Subcutaneous abdominal adipose tissue (tissue), 5 donors: ENCODE measurements at regions not wholly inside any gene's neighbourhood (a gene's known extent, or its start where the extent isn't known, plus 50 kb on each side); places are given as distances from the start of the nearest gene placed in this dataset.
A peak's percentile ranks its signal among the peaks of the same experiment; 100 is the strongest.

Experiments used
- H3K27ac ChIP-seq: one replicate; pipeline ENCODE4 v1.7.0; 2013; ENCODE audit warnings: low read depth, mild to moderate bottlenecking, inconsistent platforms, low read length, moderate library complexity
- H3K27me3 ChIP-seq, 5 donors: one replicate each; pipeline ENCODE4 v1.7.0; 2013; ENCODE audit warnings: low read length in 5 of 5, inconsistent platforms in 1 of 5; ENCODE audit not compliant: control insufficient read depth in 5 of 5, insufficient read depth in 4 of 5
- H3K36me3 ChIP-seq, 5 donors: one replicate each; pipeline ENCODE4 v1.7.0; 2013; ENCODE audit warnings: low read length in 5 of 5; ENCODE audit not compliant: control insufficient read depth in 5 of 5, insufficient read depth in 5 of 5
- H3K4me1 ChIP-seq, 5 donors: one replicate each; pipeline ENCODE4 v1.7.0; 2013; ENCODE audit warnings: low read length in 5 of 5, mild to moderate bottlenecking in 3 of 5, moderate library complexity in 1 of 5; ENCODE audit not compliant: control insufficient read depth in 5 of 5, insufficient read depth in 5 of 5
- H3K4me3 ChIP-seq, 5 donors: one replicate each; pipeline ENCODE4 v1.7.0; 2013; ENCODE audit warnings: low read length in 5 of 5, low read depth in 1 of 5
- H3K9ac ChIP-seq, 5 donors: one replicate each; pipeline ENCODE4 v1.7.0; 2013; ENCODE audit warnings: low read length in 5 of 5, mild to moderate bottlenecking in 4 of 5, moderate library complexity in 3 of 5
- H3K9me3 ChIP-seq, 5 donors: one replicate each; pipeline ENCODE4 v1.7.0; 2013; ENCODE audit warnings: low read length in 5 of 5; ENCODE audit not compliant: control insufficient read depth in 5 of 5
- donor health status: healthy.
- donor health status: healthy.
- donor health status: healthy.
- donor health status: healthy.
- donor health status: healthy.

DNA sequence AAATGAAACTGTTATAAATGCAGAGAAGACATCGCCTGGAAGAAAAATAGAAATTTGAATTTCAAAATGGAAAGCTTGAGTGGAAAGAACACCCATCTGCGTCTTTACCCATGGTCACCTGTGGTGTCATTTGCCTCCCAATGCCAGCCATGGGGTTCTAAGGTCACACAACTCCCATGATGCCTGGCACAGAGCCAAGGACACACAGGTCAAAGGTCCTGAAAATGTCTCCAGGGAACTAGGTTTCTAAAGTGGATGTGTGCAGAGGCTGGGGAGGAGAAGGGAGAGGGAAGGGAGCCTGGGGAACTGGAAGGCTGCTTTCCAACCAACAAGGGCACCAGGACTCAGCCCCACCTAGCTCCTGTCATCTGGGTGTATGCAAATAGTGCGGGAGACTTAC lies 724.0 kb upstream of the TMEM132C start:
- Histone ChIP-seq H3K36me3 (no peaks in the 10 kb centered on the region), H3K4me1 (no peaks in the 10 kb centered on the region), H3K9me3 (peaks cover 0 to 3% (median 0%) of the 10 kb centered on the region in 5 donors), H3K27ac (no peak overlapping the region), H3K4me3 (no peak overlapping the region), H3K27me3 (no peaks in the 10 kb centered on the region), H3K9ac (no peak overlapping the region)

DNA sequence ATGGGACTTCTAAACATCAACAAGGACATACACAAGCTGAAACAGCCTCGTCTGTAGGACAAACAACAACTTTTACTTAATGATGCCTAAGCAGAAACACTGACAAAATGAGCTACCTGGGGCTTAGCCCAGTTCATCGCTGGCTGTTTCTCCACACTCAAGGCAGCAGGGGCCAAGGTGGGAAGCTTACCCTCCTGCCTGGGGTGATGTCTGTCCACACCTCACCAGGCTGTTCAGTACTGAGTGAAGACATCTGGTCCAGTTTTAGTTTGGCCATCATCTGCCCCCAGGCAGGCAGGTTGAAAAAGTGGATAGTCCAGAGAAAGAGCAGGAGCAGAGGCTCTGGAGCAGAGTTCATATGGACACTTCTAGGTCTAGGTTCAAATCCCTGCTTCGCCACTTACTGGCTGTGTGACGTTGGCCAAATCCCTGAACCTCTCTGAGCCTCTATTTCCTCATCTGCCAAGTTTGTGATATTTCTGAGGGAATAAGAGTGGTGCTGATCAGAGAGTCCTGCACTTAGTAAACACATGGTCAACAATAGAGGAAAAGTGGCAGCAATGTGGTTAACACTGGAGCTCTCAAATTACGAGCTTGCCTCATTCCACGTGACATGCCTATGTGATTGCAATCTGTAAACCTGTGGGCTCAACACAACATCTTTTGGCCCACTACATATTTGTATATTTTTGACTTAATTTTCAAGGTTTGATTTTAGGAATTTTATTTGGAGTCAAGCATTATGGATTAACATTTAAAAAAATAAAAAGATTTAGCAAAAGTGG lies 720.1 kb upstream of the TMEM132C start:
- no peak overlapping the region for H3K4me3 ChIP-seq
- no peak overlapping the region for H3K27ac ChIP-seq
- peaks cover 0 to 4% (median 0%) of the 10 kb centered on the region in 5 donors for H3K9me3 ChIP-seq
- H3K36me3 ChIP-seq, result no peaks in the 10 kb centered on the region
- no peak overlapping the region for H3K9ac ChIP-seq
- no peaks in the 10 kb centered on the region for H3K27me3 ChIP-seq
- no peaks in the 10 kb centered on the region for H3K4me1 ChIP-seq

DNA sequence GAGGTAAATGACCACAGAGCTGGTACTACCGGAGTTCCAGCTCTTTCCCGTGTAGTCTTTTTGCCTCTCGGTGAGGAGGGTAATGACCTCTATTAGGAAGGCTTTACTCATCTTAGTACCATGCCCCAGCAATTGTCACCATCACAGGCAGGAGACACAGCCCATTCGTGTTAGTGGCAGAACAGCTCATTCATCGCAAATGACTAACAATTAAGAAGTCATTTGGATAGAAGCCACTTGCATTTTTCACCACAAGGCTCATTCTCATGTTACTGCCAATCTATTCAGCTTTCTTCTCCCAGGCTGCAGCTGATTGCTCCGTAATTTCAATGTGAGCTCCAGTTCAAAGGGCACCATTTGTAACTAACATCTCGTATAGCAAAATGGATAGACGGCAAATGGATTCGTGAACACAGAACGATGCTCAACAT lies 718.8 kb upstream of the TMEM132C start:
- no peaks in the 10 kb centered on the region for H3K27me3 ChIP-seq

DNA sequence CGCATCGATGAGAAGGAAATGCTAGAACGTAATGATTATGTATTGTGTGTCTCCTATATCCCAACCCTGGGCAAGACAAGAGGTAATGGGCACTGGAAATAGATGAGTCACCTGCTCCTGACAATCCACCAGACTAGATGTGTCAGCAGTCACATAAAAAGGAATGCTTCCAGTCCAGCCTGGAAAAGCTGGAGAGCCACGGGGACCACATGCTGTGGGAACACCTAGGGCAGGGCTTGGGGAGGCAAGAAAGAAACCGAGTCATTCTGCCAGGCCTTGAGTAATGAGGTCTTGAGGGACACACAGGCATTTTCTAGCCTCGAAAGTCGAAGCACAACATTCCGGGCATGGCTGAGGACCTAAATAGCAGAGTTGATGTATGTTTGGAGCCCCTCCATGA lies 716.7 kb upstream of the TMEM132C start:
- H3K9ac ChIP-seq, result no peak overlapping the region
- H3K4me3 ChIP-seq, result no peak overlapping the region
- H3K4me1 ChIP-seq, result no peaks in the 10 kb centered on the region
- H3K27ac ChIP-seq, result no peak overlapping the region
- H3K36me3 ChIP-seq, result no peaks in the 10 kb centered on the region
- peaks cover 0 to 10% (median 4%) of the 10 kb centered on the region in 5 donors for H3K9me3 ChIP-seq
- no peaks in the 10 kb centered on the region for H3K27me3 ChIP-seq

More for the DNA sequence above, 718.8 kb upstream of the TMEM132C start:
- no peak overlapping the region for H3K9ac ChIP-seq
- no peaks in the 10 kb centered on the region for H3K4me1 ChIP-seq
- no peak overlapping the region for H3K4me3 ChIP-seq
- peaks cover 0 to 10% (median 4%) of the 10 kb centered on the region in 5 donors for H3K9me3 ChIP-seq
- no peak overlapping the region for H3K27ac ChIP-seq
- no peaks in the 10 kb centered on the region for H3K36me3 ChIP-seq

DNA sequence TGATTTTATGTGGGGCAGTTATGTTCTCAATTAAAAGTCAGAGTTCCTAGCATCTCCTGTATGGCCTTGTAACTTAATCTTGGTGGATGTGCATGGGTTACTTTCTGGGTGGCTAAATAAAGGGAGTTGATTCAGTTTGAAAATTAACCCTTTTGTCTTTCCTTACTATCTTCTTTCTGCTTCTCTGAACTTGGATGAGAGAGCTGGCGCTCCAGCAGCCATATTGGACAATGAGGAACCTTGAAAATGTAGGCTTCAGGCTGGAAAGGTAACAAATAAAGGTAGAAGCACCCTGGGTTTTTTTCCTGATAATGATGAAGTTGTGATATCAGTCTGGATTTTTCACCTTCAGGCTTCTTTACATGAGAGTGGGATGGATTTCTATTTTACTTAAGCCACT lies 714.1 kb upstream of the TMEM132C start:
- Histone ChIP-seq H3K27me3 (no peaks in the 10 kb centered on the region), H3K27ac (no peak overlapping the region), H3K9me3 (peaks cover 0 to 10% (median 4%) of the 10 kb centered on the region in 5 donors), H3K9ac (no peak overlapping the region), H3K36me3 (no peaks in the 10 kb centered on the region), H3K4me1 (no peaks in the 10 kb centered on the region), H3K4me3 (no peak overlapping the region)

DNA sequence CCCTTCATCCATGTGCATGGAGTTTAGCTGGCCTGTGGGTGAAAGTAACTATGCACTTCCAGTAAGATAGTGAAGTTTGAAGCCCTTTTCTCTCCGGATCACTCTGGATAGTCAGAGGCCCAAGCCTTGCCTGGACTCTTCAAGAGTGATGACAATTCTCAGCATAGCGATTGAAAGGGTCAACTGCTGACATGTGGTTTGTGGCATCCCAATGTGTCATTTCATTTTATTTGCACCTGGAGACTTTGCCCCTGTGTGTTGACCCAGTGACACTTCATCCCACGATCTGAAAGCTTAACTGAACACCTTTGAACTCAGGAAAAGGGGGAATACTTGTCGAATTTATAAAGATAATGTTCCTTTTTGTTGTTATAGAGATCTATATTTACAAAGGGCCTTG lies 711.9 kb upstream of the TMEM132C start:
- peaks cover 0 to 10% (median 4%) of the 10 kb centered on the region in 5 donors for H3K9me3 ChIP-seq
- no peak overlapping the region for H3K27ac ChIP-seq

DNA sequence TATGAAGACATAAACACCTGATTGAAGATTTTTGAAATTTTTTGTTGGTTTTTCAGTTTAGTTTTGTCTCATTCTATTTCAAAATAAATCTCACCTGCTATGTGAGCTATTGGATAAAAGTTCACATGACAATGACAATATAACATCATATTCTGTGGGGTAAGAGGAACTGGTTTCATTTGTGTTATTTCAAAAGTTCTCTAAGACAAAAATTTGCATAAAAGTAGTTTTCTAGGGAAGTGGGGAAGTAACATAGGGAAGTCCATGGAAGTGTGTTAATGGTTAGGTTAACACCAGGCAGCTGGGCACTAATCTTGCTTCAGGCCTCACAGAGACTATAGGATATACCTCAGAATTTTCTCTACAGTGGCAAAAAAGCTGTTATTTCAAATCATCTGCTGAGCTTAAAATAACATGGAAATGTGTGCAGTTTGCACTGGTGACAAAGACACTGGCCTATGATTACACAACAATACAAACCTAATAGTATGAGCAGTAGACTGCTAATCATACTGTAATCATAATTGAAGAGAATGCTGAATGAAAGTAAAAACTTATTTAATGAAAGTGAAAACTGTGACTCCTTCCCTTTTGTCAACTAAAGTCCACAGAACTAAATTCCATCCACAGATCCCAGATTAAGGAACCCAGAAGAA lies 710.6 kb upstream of the TMEM132C start:
- Histone ChIP-seq H3K27ac (no peak overlapping the region), H3K4me1 (peaks cover 0 to 16% (median 0%) of the 10 kb centered on the region in 5 donors), H3K36me3 (no peaks in the 10 kb centered on the region), H3K9ac (no peak overlapping the region), H3K4me3 (no peak overlapping the region), H3K9me3 (peaks cover 0 to 10% (median 3%) of the 10 kb centered on the region in 5 donors), H3K27me3 (no peaks in the 10 kb centered on the region)

More for the DNA sequence above, 711.9 kb upstream of the TMEM132C start:
- peaks cover 0 to 14% (median 0%) of the 10 kb centered on the region in 5 donors for H3K4me1 ChIP-seq
- no peak overlapping the region for H3K4me3 ChIP-seq
- no peaks in the 10 kb centered on the region for H3K27me3 ChIP-seq
- H3K36me3 ChIP-seq, result no peaks in the 10 kb centered on the region
- H3K9ac ChIP-seq, result no peak overlapping the region

DNA sequence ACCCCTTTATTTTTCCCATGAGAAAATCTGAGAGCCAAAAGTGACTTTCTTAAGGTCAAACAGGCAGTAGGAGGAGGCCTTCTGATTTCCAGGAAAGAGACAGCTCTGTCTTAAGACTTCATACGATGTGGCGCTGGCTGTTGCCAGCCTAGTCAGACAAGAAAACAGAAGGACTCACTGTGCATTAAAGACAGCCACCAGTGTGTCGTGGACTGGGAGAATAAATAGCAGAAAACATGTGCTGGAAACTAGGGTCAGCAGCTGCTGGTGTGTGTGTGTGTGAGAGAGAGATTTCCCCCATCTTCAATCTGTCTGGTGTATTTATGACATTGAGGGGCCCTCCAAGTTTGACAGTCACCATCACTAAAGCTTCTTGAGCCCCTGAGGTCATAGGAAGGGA lies 708.6 kb upstream of the TMEM132C start:
- Histone ChIP-seq H3K4me1 (peaks cover 0 to 16% (median 0%) of the 10 kb centered on the region in 5 donors), H3K36me3 (no peaks in the 10 kb centered on the region)

DNA sequence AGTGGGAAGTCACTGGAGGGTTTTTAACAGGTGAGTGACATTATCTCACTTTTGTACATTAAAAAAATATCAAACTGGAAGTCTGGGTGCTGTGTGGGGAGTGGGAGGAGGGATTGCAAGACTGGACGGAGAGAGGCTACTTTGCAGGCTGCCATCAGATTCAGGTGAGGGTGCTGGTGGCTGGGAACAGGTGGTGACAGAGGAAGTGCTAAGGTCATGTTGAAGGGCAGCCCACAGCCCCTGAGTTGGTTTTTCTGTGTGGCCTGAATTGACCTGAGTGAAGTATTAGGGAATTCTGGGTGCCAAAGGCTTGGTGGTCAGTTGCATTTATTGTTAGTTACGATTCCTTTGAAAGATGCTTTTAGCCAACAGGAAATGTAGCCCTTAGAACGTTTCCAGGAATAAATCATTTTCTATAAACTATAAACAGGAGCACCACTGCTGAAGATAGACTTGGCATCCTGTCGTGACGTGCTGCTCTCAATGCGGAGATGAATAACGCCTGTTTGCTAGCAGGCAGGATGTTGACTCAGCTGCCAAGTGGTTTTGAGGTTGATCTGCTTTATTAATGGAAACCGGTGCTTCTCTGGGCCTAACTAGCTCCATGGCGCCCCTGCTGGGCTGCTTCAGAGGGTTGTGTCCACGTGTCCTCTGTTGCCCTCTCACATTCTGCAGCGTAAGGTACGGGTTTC lies 707.5 kb upstream of the TMEM132C start:
- peaks cover 0 to 16% (median 0%) of the 10 kb centered on the region in 5 donors for H3K4me1 ChIP-seq
- no peak overlapping the region for H3K9ac ChIP-seq
- peak overlapping the region in 1 of 5 donors; percentile 23 for H3K4me3 ChIP-seq
- H3K27ac ChIP-seq, result peak overlapping the region; percentile 18
- peaks cover 0 to under 1% (median 0%) of the 10 kb centered on the region in 5 donors for H3K9me3 ChIP-seq
- H3K36me3 ChIP-seq, result no peaks in the 10 kb centered on the region
- no peaks in the 10 kb centered on the region for H3K27me3 ChIP-seq

More for the DNA sequence above, 708.6 kb upstream of the TMEM132C start:
- H3K9ac ChIP-seq, result no peak overlapping the region
- H3K27me3 ChIP-seq, result no peaks in the 10 kb centered on the region
- H3K4me3 ChIP-seq, result no peak overlapping the region
- H3K27ac ChIP-seq, result no peak overlapping the region
- no peaks in the 10 kb centered on the region for H3K9me3 ChIP-seq
